GM18526 (cell line): ENCODE measurements at regions not wholly inside any gene's neighbourhood (a gene's known extent, or its start where the extent isn't known, plus 50 kb on each side); places are given as distances from the start of the nearest gene placed in this dataset.

Experiments used
- POLR2A ChIP-seq: IDR thresholded peaks from 3 replicates; pipeline ENCODE4 v1.6.1; 2011; ENCODE audit not compliant: insufficient read length; ENCODE audit errors: extremely low read depth

DNA sequence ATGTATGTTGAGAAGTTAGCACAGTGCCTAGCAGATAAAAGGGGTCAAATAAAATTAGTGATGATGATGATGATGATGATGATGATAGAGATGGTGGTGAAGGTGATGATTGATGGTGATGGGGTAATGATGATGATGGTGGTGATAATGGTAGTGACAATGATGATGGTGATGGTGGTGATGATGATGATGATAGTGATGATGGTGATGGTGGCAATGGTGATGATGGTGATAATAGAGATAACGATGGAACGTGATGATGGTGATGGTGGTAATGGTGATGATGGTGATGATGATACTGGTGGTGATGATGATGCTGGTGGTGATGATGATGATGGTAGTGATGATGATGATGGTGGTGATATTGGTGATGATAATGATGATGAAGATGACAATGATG lies 223.7 kb downstream of the FOXL1 start:
- TF ChIP-seq POLR2A, result no peak

DNA sequence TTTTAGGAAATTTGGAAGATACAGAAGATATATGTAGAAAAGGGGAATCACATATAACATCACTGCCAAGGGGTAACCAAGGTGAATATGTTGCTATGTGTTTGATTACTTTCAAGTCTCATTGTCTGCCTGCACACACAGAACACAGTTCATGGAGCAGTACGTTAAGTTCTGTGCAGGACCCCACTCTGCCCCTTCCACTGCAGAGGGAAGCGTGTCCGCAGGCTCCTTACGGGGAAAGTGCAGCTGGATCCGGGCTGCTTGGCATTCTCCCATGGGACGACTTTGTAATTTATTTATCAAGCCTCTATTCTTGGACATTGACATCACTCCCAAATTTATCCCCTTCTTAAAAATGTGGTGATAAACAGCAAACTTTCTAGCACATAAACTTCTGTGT lies 226.8 kb downstream of the FOXL1 start:
- no peak for TF ChIP-seq POLR2A

DNA sequence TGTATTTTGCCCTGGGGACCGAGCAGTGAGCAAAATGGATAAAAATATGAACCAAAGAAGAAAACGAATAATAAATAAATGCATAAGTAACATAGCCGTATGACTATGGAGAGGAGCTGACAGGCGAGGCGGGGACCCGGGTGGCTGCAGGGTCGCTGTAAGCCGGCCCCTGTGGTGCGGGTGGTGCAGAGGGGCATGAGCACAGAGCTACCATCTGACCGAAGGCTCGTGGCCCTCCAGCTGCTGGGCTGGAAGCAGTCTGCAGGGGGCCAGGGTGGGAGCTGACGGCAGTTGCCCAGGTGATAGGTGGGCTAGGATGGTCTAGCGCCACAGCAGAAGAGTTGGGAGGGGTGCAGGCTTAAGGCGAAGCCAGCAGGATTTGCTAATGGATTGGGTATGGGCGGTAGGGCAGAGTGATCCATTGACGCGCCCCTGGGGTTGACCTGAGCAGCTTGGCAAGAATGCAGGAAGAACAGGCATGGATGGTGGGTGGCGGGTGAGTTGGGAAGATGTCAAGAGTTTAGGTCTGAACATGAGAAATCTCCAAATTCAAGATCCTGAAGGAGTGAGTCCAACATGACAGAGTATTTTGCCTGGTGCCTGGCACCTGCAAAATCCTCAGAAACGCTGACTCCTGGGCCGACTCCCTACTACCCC lies 228.0 kb downstream of the FOXL1 start:
- TF ChIP-seq POLR2A, result no peak

DNA sequence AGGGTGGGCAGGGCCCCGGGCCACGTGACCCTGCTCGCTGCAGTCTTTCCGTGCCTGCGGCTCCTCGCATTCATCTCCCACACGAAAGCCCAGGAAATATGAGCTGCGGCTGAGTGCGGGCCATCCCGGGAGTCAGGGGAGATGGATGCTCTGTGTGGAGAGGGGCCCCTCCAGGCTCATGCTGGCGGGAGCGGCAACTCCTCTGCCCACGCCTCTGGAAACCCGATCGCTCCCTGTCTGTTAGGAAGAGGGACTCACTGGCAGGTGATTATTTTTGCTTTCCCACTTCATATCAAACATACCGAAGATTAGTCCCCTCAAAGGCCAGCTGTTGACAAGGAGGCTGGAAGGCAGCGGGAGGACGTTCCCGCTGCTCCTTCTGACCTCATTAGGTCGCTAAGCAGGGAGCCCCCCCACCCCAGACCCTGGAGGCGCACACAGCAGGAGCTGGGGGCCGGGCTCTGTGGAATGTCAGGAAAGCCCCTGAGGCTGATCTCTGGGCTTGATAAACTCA lies 228.5 kb downstream of the FOXL1 start:
- no peak for TF ChIP-seq POLR2A

DNA sequence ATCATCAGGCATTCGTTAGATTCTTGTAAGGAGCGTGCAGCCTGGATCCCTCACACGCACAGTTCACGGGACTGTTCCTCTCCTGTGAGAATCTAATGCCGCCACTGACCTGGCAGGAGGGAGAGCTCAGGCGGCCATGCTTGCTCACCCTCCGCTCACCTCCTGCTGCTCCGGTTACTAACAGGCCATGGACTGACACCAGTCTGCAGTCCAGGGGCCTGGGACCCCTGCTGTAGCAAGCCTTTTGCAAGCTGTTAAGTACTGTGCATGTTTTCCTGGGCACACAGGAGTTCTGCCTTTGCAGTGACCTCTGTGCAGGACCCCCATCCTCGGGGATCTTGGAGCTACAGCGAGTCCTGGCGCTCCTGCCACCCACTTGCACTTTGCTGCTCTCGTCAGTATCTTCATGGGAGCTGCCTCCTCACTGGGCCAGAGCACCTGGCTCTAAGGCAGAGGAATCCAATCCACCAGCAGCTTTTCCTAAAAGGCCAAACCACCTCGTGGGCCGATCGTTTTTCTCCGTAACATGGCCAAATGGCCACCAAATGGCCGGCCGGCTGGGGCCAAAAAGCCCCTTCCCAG lies 230.6 kb downstream of the FOXL1 start:
- no peak for TF ChIP-seq POLR2A

DNA sequence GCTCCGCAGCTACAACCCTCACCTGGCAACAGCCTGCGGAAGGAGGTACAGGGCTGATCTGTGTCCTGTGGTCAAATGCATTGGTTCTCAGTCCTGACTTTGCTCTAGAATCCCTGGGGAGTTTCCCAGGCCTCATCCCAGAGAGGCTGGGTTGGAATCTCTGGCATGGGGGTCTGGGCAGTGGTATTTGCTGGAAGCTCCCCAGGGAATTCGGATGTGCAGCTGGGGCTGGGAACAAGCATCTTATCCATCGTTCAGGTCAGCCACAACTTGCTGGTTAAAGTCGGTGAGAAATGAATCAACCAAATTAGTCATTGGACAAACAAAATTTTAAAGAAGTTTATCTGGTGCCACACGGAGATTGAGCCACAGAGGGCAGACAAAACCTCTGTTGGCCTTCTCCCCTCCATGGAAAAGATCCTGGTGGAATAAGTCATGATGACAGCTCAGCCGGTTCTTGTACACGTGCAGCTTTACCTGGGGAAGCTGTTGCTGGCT lies 231.2 kb downstream of the FOXL1 start:
- TF ChIP-seq POLR2A, result no peak

DNA sequence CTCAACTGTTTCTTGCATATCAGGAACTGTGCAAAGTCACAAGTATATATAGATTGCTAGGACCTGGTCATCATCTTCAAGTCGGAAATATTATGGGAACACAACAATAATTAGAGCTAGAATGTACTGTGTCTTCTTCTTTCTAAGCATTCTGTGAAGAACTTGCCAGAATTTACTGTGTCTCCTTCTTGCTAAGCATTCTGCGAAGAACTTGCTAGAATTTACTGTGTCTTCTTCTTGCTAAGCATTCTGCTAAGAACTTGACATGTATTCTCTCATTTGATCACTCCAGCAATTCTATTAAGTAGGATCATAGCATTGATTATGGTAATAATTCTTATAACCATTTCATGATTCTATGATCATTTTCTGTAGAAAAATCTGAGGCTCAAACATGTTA lies 231.7 kb downstream of the FOXL1 start:
- TF ChIP-seq POLR2A, result no peak

DNA sequence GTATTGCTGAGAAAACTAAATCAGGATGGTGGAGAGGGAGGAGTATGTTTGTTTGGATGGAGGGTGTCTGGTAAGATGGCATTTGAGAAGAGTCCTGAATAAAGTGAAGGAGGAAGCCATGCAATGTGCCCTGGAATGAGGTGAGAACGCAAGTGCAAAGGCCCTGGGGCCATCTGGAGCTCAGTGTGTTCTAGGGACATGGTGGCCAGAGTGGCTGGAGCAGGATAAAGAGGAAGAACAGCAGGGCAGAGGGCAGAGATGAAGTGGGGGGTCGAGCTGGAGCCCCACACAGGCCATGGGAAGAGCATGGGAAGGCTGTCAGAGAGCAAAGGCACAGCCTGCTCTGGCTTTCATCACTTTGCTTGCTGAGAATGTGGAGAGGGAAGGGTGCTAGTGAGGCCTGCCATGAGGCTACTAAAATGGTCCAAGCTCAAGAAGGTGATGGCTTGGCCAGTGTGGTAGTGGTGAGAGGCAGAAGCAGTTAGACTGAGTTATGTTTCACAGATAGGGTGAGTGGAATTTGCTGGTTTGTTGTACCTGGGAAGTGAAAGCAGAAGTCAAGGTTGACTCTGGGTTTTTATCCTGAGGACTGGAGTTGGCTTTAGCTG lies 234.1 kb downstream of the FOXL1 start:
- TF ChIP-seq POLR2A, result no peak

DNA sequence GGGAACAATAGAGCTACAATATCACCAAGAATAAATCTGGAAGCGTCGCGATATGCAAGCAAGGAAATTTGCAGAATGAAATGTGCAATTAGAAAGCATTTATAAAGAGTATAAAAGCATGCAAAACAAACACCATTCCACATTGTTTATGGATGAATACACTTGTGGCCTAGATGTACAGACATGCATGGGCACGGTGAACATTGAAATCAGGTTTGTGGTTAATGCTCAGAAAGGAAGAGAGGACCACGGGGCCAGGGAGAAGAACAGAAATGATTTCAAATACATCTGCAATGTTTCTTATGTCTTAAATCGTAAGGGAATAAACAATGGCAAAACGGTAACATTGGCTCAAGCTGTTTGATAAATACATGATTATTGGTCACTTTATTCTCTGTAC lies 235.9 kb downstream of the FOXL1 start:
- no peak for TF ChIP-seq POLR2A

DNA sequence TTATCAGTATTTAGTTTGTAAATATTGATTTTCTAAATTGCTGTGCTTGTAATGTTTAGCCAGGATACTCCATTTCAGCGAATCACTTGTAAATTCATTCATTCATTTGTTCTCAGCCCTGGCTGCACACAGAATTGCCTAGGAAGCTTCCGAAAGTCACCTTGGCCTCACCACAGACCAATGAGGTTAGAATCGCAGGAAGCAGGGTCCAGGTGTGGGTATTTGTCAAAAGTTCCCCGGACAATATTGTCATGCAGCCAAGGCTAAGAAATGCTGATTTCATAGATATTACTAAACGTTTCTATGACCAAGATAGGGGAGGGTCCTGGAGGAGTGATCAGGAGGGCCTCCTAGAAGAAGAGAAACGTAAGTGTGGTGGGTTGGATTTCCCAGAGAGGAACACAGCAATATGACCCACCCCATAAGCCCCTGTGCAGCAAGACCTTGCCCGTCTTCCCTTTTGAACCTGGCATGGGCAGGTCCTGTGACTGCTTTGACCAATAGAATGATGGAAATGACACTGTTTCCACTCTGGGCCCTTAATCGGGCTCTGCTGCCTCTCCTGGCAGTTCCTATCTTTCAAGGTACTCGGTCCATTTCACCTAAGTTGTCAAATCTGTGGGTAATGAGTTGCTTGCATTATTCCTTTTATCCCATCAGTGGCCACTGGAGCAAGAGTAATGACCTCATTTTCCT lies 238.7 kb downstream of the FOXL1 start:
- TF ChIP-seq POLR2A, result no peak

DNA sequence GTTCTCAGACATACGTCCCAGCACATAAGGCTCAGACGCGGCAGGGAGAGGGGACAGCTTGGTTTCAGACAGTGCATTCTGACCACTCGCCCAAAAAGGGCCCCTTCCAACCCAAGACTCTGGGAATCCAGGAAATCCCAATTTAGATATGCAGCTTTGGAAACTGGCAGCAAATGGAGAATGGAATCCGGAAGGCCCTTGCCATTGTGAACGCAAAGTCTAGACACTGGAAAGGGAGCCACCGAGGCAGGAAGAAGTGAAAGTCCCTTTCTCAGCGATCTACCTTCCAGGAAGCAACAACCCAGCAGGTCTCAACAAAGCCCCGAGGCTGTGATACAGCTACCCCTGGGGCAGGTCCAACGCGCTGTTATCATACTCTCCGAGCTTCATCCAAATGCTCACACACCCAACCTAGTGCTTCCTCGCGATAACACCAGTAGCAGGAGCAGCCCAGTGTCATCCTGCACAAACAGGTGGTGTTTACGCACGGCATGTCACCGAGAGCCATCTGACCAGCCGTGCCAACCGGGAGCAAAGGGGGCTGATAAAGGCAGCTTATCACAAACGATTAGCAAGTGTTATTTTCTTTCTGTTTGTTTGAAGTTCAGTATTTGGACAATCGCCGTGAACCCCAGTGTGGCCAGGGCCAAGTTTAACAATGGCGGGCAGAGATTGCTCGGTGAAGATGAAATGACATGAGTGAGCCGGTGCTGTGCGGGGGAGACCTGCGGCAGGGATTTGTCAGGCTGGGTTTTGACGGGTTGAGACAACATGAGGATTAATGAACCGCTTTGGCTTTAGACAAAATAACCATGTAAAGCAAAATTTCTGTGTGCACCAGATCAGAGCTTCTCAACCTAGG lies 240.6 kb downstream of the FOXL1 start:
- no peak for TF ChIP-seq POLR2A

DNA sequence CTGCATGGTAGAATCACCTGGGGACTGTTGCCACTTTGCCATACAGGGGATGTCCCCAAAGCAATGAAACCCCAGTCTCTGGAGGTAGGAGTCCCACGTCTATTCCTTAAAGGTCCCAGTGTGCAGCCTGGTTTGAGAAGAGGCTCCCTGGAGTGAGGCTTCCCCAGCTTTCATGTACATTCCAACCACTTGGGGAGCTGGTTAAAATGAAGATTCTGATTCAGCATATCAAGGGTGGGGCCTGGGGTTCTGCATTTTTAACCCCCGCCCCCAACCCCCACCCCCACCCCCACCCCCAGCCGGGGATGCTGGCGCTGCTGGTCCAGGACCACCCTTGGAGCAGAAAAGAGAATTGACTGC lies 241.2 kb downstream of the FOXL1 start:
- TF ChIP-seq POLR2A, result no peak

DNA sequence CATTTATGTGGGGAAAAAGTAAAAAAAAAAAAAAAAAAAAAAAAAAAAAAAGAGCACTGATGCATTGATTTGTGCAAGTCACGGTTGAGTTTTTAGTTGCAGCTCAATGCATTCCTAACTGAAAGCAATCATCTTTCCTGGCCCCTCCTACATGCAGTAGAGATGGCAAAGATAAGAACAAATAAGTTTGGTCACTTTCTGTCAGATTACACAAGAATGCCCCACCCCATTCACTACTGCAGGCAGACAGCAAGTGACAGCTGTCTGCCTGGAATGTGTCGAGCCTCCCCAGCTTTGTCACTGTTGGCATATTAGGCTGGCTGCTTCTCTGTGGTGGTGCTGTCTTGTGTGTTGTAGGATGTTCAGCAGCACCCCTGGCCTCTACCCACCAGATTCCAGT lies 243.5 kb downstream of the FOXL1 start:
- TF ChIP-seq POLR2A, result no peak

DNA sequence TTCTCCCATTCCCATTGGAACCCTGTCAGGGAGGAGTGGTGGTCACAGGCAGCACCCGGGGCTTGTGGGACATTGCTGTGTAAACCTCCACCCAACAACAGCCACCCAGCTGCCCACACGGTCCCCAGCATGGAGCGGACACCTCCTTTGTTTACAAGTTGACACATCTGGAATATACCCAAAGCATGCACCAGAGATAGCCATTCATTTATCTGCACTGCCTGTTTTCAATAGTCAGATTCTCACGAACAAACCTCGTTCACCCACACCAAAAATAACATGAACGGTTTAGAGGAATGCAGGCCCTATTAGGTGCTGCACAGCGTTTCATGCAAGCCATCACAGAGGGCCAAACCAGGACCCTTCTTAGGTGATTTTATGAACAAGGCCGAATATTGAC lies 244.8 kb downstream of the FOXL1 start:
- no peak for TF ChIP-seq POLR2A
